Stimulated activated naive CD4-positive, alpha-beta T cell (primary cell): ENCODE measurements at regions not wholly inside any gene's neighbourhood (a gene's known extent, or its start where the extent isn't known, plus 50 kb on each side); places are given as distances from the start of the nearest gene placed in this dataset.

Source experiments
- DNase-seq, 6 experiments: peaks; one replicate each; lab custom pipeline; 2025; lab: John Stamatoyannopoulos, UW

DNA sequence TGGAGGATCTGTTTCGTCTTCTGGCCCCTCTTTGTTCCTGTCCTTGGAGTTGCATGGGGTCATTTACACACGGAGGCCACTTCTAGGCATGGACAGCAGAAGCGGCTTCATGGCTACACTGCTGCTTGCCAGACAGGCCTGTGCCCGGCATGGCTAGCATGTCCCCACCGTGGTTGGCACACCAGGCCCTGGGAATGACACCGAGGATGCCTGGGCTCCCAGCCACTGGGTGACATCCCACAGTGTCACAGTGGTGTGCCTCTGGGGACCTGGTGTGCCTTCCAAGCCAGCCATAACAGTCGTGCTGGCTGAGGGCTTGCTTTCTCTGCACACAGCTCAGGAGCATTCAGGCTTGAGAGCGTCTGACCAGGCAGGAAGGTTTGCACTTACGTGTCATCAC, 910.1 kb downstream of the TBC1D22A start:
- DNase-seq: no peak

DNA sequence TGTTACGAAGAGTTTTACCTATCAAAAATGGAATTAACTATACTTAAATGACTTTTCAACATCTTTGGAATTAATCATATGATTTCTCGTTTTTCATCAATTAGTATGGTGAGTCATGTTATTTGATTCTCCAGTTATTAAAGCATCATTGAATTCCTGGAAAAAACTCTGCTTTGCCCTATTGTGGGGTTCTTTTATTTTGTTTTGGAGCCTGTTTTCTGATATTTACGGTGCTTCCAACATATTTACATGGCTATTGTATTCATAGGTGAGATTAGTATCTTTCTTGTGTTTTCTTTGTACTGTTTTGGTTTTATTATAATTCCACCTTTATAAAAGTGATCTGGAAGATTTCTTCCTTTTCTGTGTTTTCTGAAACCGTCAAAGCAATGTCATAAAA, 902.7 kb downstream of the TBC1D22A start:
- no peak for DNase-seq

- DNase-seq: no peak
Observed at GRCh38 chr22:47663615-47664605, 901.5 kb downstream of the TBC1D22A start.

DNA sequence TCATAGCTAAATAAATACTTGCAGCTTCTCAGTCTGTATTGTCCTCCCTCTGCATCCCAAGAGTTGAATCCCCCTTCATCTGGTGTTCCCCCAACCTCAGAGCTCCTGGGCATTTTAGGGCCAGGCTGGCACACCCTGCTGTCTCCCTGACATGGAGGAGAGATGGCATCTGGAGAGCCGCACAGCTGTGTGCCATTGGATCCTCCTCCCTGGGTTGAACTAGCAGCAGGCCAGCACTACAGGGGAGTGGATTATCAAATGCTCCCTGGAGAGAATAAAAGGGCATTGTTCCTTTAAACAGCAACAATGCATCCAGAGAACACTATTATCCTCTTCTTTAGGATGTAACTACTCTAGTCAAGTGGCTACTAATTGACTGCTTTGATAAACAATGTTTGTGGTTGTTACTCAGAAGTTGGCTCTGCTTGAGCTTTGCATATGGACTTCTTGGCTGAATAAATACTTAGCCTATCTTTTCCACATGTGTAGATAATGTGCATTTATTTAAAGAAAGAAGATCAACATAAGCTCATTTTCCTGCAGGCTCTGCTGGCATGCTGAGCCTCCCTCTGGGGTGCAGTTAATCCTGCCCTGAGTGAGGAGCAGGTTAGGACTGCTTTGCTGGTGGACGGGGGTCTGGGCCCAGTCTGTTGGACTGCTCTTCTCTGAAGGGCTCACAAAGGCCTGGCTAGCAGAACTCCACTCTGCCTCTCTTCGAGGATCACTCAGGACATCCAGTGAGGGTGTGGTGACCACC, 897.2 kb downstream of the TBC1D22A start:
- no peak for DNase-seq

GRCh38 chr22:47658182-47658581, 895.7 kb downstream of the TBC1D22A start:
- no peak for DNase-seq

DNA sequence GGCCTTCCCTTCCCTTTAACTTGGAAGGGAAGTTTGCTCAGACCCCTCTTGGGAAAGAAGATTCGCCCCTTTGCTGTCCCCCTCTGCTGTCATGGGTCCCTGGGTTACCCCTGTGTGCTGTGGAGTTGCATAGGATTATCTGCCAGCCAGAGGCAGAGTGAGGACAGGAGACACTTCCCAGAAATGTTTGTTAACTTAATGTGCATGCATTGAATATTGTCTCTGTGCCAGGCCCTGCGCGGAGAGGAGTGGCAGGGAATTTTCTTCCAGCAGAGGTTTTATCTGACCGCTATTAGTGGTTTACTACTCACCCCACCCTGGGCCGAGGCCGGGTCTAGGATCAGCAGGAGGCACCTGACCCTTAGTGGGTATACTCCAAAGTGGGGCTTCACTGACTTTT, 894.8 kb downstream of the TBC1D22A start:
- no peak for DNase-seq

- no peak for DNase-seq
Observed at GRCh38 chr22:47656806-47657205, 894.4 kb downstream of the TBC1D22A start.

DNA sequence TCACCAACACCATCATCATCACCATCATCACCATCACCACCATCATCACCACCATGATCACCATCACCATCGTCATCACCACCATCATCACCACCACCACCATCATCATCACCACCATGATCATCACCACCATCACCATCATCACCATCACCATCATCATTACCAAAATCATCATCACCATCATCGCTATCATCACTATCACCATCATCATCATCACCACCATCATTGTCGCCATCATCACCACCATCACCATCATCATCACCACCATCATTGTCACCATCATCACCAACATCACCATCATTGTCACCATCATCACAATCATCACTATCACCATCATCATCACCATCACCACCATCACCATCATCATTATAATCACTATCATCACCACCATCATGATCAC, 893.5 kb downstream of the TBC1D22A start:
- no peak for DNase-seq

DNA sequence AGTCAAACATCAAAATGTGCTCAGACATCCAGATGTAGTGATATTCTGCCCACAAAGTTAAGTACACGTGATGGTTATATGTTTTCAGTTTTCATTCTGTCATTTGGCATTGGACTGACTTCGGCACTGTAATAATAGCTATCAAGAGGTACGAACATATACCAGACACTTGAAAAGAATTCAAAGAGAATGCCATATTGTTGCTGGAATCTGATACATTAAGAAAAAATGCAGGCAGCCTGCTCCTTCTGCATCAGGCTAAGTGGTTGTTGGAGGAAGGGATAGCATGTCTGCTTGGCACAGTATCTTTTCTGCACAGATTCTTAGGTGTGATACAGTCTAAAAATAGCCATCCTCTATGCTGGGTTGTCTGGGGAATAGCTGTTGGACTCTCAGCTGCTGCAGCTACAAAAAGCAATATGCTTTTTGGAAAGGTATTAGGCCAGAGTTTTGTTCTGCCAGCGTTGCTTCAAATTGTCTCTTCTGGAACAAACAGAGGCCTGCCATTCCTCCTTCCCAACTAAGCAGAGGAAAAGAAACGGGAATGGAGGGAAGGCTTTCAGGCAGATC, 892.6 kb downstream of the TBC1D22A start:
- no peak for DNase-seq

- no peak for DNase-seq
Observed at GRCh38 chr22:47653921-47654320, 891.5 kb downstream of the TBC1D22A start.

GRCh38 chr22:47651216-47651987, 889.0 kb downstream of the TBC1D22A start:
- no peak for DNase-seq

GRCh38 chr22:47647720-47648119, 885.3 kb downstream of the TBC1D22A start:
- DNase-seq: no peak

GRCh38 chr22:47647181-47647580, 884.7 kb downstream of the TBC1D22A start:
- DNase-seq: no peak

DNA sequence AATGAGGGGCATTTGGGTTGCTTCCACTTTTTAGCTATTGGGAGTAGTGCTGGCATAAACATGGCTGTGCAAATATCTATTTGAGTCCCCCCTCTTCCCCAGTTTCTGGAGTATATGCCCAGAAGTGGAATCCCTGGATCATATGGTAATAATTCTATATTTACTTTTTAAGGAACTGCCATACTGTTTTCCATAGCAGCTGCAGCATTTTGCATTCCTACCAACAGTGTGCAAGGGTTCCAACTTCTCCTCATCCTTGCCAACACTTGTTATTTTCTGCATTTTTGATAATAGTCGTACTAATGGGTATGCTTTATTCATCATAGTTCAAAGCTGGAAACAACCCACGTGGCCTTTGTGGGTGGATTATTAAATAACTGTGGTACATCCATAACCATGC, 883.5 kb downstream of the TBC1D22A start:
- no peak for DNase-seq

GRCh38 chr22:47645450-47645914, 883.0 kb downstream of the TBC1D22A start:
- no peak for DNase-seq

DNA sequence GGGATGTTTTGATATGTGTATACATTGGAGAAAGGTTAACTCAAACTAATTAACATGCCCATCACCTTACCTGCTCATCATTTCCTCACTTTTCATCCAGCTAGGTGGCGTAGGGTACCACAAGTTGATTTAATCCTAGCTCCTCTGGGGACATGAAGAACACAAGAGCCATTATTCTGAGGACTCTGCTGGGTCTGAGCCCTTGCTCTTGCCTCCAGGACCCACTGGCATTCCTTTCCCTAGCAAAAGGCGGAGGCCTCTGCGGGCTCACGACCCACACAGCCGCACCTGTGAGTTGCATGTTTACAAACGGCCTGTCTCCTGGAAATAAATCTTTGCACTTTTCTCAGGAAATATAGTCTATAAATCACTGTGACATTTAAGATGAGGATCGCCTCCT, 871.9 kb downstream of the TBC1D22A start:
- no peak for DNase-seq

DNA sequence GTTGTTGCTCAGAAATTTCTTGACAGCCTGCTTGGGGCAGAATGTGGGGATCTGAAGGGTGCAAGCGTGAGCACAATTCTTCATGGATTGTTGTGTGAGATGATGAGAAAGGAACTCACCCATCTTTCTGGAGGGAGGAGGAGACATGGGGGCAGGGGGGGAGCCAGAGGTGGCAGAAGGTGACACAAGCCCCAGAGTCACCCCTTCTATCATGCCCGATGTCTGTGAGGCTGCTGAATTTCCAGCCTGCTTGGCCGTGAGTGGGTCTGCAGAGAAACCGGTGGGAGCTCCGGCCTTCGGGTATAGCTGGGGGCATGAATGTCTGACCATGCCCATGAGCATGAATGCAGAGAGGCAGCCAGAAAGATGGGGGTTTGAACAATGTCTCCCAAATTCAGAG, 870.7 kb downstream of the TBC1D22A start:
- no peak for DNase-seq

GRCh38 chr22:47632701-47633100, 870.3 kb downstream of the TBC1D22A start:
- DNase-seq: no peak

DNA sequence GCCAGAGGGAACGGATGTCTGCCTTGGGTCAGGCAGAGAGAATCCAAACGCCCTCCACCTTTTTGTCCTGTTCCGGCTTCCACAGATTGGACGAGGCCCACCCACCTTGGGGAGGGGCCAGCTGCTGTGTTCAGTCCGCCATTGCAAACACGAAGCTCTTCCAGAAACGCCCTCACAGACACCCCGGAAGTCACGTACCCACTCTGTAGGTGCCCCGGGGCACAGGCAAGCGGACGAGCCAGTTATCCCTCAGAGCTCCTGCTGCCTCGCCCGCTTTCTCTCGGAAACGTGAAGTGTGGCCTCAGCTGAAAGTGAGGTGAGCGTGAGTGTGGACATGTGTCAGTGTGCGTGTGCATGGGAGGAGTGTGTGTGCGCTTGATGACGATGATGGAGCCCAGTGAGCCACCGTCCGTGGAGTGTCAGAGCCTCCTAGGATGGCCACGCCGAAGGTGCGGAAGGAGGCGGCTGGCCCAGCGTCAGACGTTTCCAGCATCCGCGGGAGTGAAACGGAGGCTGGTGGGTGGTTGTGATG, 869.2 kb downstream of the TBC1D22A start:
- no peak for DNase-seq

GRCh38 chr22:47630741-47631534, 868.5 kb downstream of the TBC1D22A start:
- no peak for DNase-seq
